ENCODE measurements at regions not wholly inside any gene's neighbourhood (a gene's known extent, or its start where the extent isn't known, plus 50 kb on each side); places are given as distances from the start of the nearest gene placed in this dataset.

GRCh38 chr13:44272692-44273091 is 100.9 kb upstream of the SERP2 start:
- CTCF ChIA-PET = no interaction called here
- no TSS peak for BruUV-seq (replicated peaks)
- Mint-ChIP-seq H3K27me3 (ENCODE audit: insufficient read depth, unreplicated experiment) (no peaks in the 10 kb centered on the region), H3K27ac (ENCODE audit: unreplicated experiment) (no peak overlapping the region), H3K36me3 (ENCODE audit: insufficient read depth, unreplicated experiment) (no peaks in the 10 kb centered on the region), H3K9me3 (ENCODE audit: unreplicated experiment) (no peaks in the 10 kb centered on the region), H3K4me1 (ENCODE audit: low read depth, unreplicated experiment) (peaks cover 38% of the 10 kb centered on the region), H3K4me3 (ENCODE audit: unreplicated experiment) (no peak overlapping the region)
- intact Hi-C loops (cut with micrococcal nuclease; ENCODE audit: unreplicated experiment) = no loop called here
- no peak for DNase-seq
- Histone ChIP-seq H3K27me3 (replicated peaks; ENCODE audit: control insufficient read depth, insufficient read depth, low read length) (no peaks in the 10 kb centered on the region), H3K4me3 (ENCODE audit: low read depth, low read length) (no peak overlapping the region), H3K36me3 (ENCODE audit: control insufficient read depth, insufficient read depth, low read length) (no peaks in the 10 kb centered on the region), H3K4me1 (peaks cover 23% of the 10 kb centered on the region), H3K9me3 (0 out of 2 replicates have a peak, but pooled peaks cover 3% of the 10 kb centered on the region)
- TF ChIP-seq CTCF (IDR thresholded peaks at IDR 0.05; ENCODE audit: insufficient read depth in 1 of 2, low read depth in 1 of 2, low read length in 1 of 2, severe bottlenecking in 1 of 2, unreplicated experiment in 1 of 2) = no peak
- POLR2A ChIA-PET = no interaction called here

- Histone ChIP-seq H3K4me3 (ENCODE audit: low read depth, low read length) (no peak overlapping the region), H3K36me3 (ENCODE audit: control insufficient read depth, insufficient read depth, low read length) (no peaks in the 10 kb centered on the region), H3K9me3 (0 out of 2 replicates have a peak, but pooled peaks cover 3% of the 10 kb centered on the region), H3K27me3 (replicated peaks; ENCODE audit: control insufficient read depth, insufficient read depth, low read length) (no peaks in the 10 kb centered on the region), H3K4me1 (peaks cover 23% of the 10 kb centered on the region)
- BruUV-seq (replicated peaks) = no TSS peak
- H3K27me3 Mint-ChIP-seq (ENCODE audit: insufficient read depth, unreplicated experiment) = no peaks in the 10 kb centered on the region
- H3K36me3 Mint-ChIP-seq (ENCODE audit: insufficient read depth, unreplicated experiment) = no peaks in the 10 kb centered on the region
- H3K4me1 Mint-ChIP-seq (ENCODE audit: low read depth, unreplicated experiment) = peaks cover 36% of the 10 kb centered on the region
- ChIA-PET POLR2A (no interaction called here), CTCF (no interaction called here)
- no peak for TF ChIP-seq CTCF (IDR thresholded peaks at IDR 0.05; ENCODE audit: insufficient read depth in 1 of 2, low read depth in 1 of 2, low read length in 1 of 2, severe bottlenecking in 1 of 2, unreplicated experiment in 1 of 2)
- H3K9me3 Mint-ChIP-seq (ENCODE audit: unreplicated experiment) = no peaks in the 10 kb centered on the region
- intact Hi-C loops (cut with micrococcal nuclease; ENCODE audit: unreplicated experiment) = no loop called here
- DNase-seq = no peak
- H3K27ac Mint-ChIP-seq (ENCODE audit: unreplicated experiment) = no peak overlapping the region
- H3K4me3 Mint-ChIP-seq (ENCODE audit: unreplicated experiment) = no peak overlapping the region
Measured at GRCh38 chr13:44273216-44273615, 100.4 kb upstream of the SERP2 start.

GRCh38 chr13:44273991-44274770 is 99.4 kb upstream of the SERP2 start:
- no TSS peak for BruUV-seq (replicated peaks)
- H3K36me3 Mint-ChIP-seq (ENCODE audit: insufficient read depth, unreplicated experiment) = no peaks in the 10 kb centered on the region

More at GRCh38 chr13:44273991-44274770, 99.4 kb upstream of the SERP2 start:
- Mint-ChIP-seq H3K27ac (ENCODE audit: unreplicated experiment) (no peak overlapping the region), H3K4me3 (ENCODE audit: unreplicated experiment) (no peak overlapping the region), H3K9me3 (ENCODE audit: unreplicated experiment) (no peaks in the 10 kb centered on the region), H3K4me1 (ENCODE audit: low read depth, unreplicated experiment) (peaks cover 33% of the 10 kb centered on the region), H3K27me3 (ENCODE audit: insufficient read depth, unreplicated experiment) (no peaks in the 10 kb centered on the region)
- TF ChIP-seq CTCF (IDR thresholded peaks at IDR 0.05; ENCODE audit: insufficient read depth in 1 of 2, low read depth in 1 of 2, low read length in 1 of 2, severe bottlenecking in 1 of 2, unreplicated experiment in 1 of 2) = no peak
- POLR2A ChIA-PET = no interaction called here
- H3K9me3 ChIP-seq = 0 out of 2 replicates have a peak, but pooled peaks cover 3% of the 10 kb centered on the region
- no peak overlapping the region for H3K4me3 ChIP-seq (ENCODE audit: low read depth, low read length)
- CTCF ChIA-PET = interaction anchor here (1.1 kb wide), 1 partner anchor 19 kb away, joined by 3 read pairs; no protein-coding TSS in a partner anchor
- intact Hi-C loops (cut with micrococcal nuclease; ENCODE audit: unreplicated experiment) = no loop called here
- no peaks in the 10 kb centered on the region for H3K27me3 ChIP-seq (replicated peaks; ENCODE audit: control insufficient read depth, insufficient read depth, low read length)
- H3K4me1 ChIP-seq = peaks cover 23% of the 10 kb centered on the region
- no peak for DNase-seq
- H3K36me3 ChIP-seq (ENCODE audit: control insufficient read depth, insufficient read depth, low read length) = no peaks in the 10 kb centered on the region

All from Caco-2 (cell line).